Right atrium auricular region (tissue), 2 donors: ENCODE measurements at regions not wholly inside any gene's neighbourhood (a gene's known extent, or its start where the extent isn't known, plus 50 kb on each side); places are given as distances from the start of the nearest gene placed in this dataset.

ENCODE experiments used
- DNase-seq: peaks from one replicate; pipeline ENCODE4 v3.0.0-alpha.2; 2019; ENCODE audit warnings: low spot score
- H3K27ac ChIP-seq, 2 donors: fragments of 200-600 bp; sonication (generic); 1 replicate in 1 of 2; 2 replicates in 1 of 2; pipeline ENCODE4 v1.5.1; 2016 to 2019
- H3K27me3 ChIP-seq, 2 donors: fragments of 200-600 bp; sonication (generic); one replicate each; pipeline versions ENCODE4 v1.5.1 to v1.6.0; 2017 to 2019
- H3K36me3 ChIP-seq: fragments of 200-600 bp; sonication (generic); one replicate; pipeline ENCODE4 v1.5.1; 2016
- H3K4me1 ChIP-seq, 2 donors: fragments of 200-600 bp; sonication (generic); one replicate each; pipeline versions ENCODE4 v1.5.1 to v1.6.0; 2017 to 2019
- H3K4me3 ChIP-seq, 2 donors: fragments of 200-600 bp; sonication (generic); 1 replicate in 1 of 2; 2 replicates in 1 of 2; pipeline ENCODE4 v1.5.1; 2017 to 2019; ENCODE audit warnings: mild to moderate bottlenecking in 1 of 2, moderate library complexity in 1 of 2
- H3K9me3 ChIP-seq, 2 donors: fragments of 200-600 bp; sonication (generic); one replicate each; pipeline ENCODE4 v1.5.1; 2019
- TF ChIP-seq, protein P1 (sequence below), 2 donors: fragments of 200-600 bp; sonication (generic); IDR thresholded peaks; one replicate each; pipeline ENCODE4 v1.5.1; 2019; ENCODE audit warnings: antibody characterized with exemption in 2 of 2

DNA sequence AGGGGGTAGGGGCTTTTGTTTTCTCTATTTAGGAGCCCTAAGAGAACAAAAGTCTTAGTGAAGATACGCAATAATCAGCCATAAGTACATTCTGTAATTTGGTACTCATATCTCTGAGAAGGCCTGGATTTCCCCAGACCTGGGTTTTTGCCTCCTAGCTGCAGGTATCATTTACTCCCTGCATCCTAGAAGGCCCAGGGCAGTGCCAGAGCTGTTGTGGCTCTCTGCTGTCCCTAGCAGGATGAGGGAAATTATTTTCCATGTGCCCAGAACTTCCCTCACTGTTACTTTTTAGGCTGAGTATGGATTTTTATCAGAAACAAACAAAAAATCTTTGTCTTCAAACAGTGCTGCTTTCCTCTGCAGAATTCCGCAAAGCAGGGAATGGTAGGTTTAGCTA, 192.5 kb upstream of the SYT1 start:
- Histone ChIP-seq H3K27me3 (no peaks in the 10 kb centered on the region), H3K36me3 (no peaks in the 10 kb centered on the region), H3K4me1 (no peaks in the 10 kb centered on the region), H3K27ac (no peak overlapping the region), H3K9me3 (no peaks in the 10 kb centered on the region), H3K4me3 (no peak overlapping the region)
- TF ChIP-seq, protein P1, sequence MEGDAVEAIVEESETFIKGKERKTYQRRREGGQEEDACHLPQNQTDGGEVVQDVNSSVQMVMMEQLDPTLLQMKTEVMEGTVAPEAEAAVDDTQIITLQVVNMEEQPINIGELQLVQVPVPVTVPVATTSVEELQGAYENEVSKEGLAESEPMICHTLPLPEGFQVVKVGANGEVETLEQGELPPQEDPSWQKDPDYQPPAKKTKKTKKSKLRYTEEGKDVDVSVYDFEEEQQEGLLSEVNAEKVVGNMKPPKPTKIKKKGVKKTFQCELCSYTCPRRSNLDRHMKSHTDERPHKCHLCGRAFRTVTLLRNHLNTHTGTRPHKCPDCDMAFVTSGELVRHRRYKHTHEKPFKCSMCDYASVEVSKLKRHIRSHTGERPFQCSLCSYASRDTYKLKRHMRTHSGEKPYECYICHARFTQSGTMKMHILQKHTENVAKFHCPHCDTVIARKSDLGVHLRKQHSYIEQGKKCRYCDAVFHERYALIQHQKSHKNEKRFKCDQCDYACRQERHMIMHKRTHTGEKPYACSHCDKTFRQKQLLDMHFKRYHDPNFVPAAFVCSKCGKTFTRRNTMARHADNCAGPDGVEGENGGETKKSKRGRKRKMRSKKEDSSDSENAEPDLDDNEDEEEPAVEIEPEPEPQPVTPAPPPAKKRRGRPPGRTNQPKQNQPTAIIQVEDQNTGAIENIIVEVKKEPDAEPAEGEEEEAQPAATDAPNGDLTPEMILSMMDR (IDR thresholded peaks at IDR 0.05), result no peak
- no peak for DNase-seq

DNA sequence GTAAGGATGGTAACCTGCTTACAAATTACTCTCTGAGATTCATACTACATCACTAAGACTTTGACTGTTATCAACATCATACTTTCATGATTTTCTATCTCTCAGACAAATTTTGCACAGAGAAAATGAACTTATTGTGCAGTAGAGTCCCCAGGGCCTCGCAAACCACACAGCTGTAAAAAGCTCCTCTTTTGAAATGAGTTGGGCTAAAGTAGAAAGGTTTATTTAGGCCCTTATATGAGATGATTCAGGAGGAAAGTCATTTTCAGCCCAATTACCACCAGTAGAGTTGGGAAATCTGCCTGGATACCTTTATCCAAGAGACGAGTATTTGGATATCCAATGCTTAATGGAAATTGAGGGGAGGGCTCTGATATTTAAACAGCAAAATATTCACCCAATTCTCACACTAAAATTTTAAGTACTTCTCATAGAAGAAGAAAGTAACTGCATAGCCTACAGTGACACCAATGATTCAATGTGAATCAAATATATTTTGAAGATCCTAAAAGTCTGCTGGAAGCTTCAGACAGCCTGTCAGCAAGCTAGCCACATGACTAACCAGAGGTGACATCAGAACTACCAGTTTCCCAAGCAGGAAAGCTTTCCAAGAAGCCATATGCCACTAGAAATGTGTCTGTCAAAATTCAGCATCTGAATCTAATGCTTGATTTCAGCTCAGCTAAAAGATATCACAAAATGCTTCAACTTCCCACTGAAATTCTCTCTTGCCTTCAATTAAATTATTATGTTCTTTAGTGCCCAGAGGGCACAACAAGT, 190.1 kb upstream of the SYT1 start:
- no peaks in the 10 kb centered on the region for H3K27me3 ChIP-seq
- no peak for DNase-seq
- TF ChIP-seq, protein P1 (IDR thresholded peaks at IDR 0.05), result no peak

DNA sequence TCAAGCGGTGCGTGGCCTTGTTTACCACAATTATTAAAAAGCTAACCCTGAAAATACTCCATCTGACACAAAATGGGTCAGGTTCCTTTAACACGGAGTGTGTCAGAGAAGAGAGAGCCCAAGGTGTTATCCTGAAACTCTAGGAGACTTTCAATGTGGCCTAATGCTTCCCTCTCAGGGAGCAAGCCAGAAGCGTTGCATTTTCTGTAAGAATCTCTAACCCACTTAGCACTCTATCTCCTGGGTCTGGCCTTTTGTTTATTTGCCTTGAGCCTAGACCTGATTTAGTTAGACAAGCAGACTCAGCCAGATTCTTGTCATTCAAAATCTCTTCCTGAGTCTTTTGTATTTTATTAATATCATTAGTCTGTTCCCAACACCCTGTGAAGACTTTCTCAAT, 184.0 kb upstream of the SYT1 start:
- H3K27me3 ChIP-seq, result no peaks in the 10 kb centered on the region
- DNase-seq, result no peak
- no peak overlapping the region for H3K27ac ChIP-seq
- no peaks in the 10 kb centered on the region for H3K9me3 ChIP-seq
- TF ChIP-seq, protein P1 (IDR thresholded peaks at IDR 0.05), result no peak
- no peaks in the 10 kb centered on the region for H3K36me3 ChIP-seq
- no peak overlapping the region for H3K4me3 ChIP-seq
- no peaks in the 10 kb centered on the region for H3K4me1 ChIP-seq

More for the DNA sequence above, 190.1 kb upstream of the SYT1 start:
- Histone ChIP-seq H3K4me1 (no peaks in the 10 kb centered on the region), H3K4me3 (no peak overlapping the region), H3K9me3 (no peaks in the 10 kb centered on the region), H3K36me3 (no peaks in the 10 kb centered on the region), H3K27ac (no peak overlapping the region)

DNA sequence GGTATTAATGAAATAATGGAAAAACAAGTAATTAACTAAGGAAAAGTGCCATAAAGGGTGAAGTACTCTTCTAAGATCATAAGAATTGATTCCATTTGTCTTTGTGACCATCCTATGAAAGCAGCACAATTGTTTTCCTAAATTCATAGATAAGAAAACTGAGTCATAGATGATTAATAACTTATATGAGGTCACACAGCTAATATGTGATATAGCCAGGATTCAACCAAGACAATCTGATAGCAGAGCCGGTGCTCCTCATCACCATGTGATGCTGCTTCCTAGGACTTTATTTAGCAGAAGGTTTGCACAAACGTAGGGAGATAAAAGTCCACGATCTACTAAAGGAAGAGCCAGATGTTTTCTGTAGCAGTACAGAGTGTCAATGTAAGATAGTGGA, 181.5 kb upstream of the SYT1 start:
- no peak for DNase-seq
- no peaks in the 10 kb centered on the region for H3K9me3 ChIP-seq
- TF ChIP-seq, protein P1 (IDR thresholded peaks at IDR 0.05), result no peak
- no peak overlapping the region for H3K27ac ChIP-seq
- H3K27me3 ChIP-seq, result no peaks in the 10 kb centered on the region
- no peak overlapping the region for H3K4me3 ChIP-seq
- H3K4me1 ChIP-seq, result no peaks in the 10 kb centered on the region
- H3K36me3 ChIP-seq, result no peaks in the 10 kb centered on the region

DNA sequence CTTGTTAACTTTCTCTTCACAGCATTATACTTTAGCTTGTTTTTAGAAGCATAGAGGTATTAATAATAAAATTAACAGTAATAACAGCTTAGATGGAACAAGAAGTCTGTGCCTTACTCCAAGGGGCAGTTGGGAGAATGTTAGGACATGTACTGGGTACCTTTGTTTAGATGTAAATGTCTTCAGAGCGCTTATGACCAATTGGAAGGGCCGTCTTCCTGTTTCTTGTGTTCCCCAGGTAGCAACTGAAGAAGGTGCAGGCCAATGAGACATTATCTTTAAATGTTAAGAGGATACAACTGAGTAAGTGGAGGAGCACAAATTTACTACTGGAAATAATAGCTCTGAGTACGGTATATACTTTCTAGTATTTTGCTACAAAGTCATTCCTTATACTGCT, 180.9 kb upstream of the SYT1 start:
- H3K9me3 ChIP-seq, result no peaks in the 10 kb centered on the region
- TF ChIP-seq, protein P1 (IDR thresholded peaks at IDR 0.05), result no peak

DNA sequence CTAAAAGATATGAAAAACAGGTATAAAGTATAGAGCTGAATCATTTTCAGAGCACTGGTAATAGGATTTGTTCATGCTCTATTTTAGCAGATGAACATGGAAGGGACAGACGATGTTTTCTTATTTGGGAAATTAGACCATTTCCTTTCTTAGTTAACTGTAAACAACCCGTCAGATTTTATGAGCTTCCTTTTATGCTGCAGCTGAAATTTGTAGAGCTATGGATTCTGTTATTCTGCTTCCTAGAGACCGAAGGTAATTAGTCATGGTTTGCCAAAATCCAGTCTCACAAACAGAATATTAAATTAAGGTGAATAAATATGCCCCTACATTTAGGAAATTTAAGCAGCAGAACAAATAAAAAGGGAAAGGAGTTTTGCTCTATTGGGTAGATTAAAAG, 180.2 kb upstream of the SYT1 start:
- Histone ChIP-seq H3K27me3 (no peaks in the 10 kb centered on the region), H3K27ac (no peak overlapping the region), H3K9me3 (no peaks in the 10 kb centered on the region), H3K4me3 (no peak overlapping the region), H3K4me1 (no peaks in the 10 kb centered on the region), H3K36me3 (no peaks in the 10 kb centered on the region)
- DNase-seq, result no peak
- TF ChIP-seq, protein P1 (IDR thresholded peaks at IDR 0.05), result no peak

More for the DNA sequence above, 180.9 kb upstream of the SYT1 start:
- Histone ChIP-seq H3K27me3 (no peaks in the 10 kb centered on the region), H3K4me3 (no peak overlapping the region), H3K27ac (no peak overlapping the region), H3K4me1 (no peaks in the 10 kb centered on the region), H3K36me3 (no peaks in the 10 kb centered on the region)
- DNase-seq, result no peak
